ENCODE measurements at regions not wholly inside any gene's neighbourhood (a gene's known extent, or its start where the extent isn't known, plus 50 kb on each side); places are given as distances from the start of the nearest gene placed in this dataset.

GRCh38 chr2:81583311-81584108 is 1279.0 kb upstream of the LRRTM1 start:
- no peak for TF ChIP-seq EZH2 (IDR thresholded peaks at IDR 0.05; ENCODE audit: borderline replicate concordance, low read depth, low read length, poor library complexity, severe bottlenecking)
- no peak for TF ChIP-seq CTCF (conservative IDR thresholded peaks at IDR 0.05; ENCODE audit: low read depth, low read length)

Measured in A673 (cell line).